ENCODE measurements at regions not wholly inside any gene's neighbourhood (a gene's known extent, or its start where the extent isn't known, plus 50 kb on each side); places are given as distances from the start of the nearest gene placed in this dataset.

GRCh38 chr16:66036184-66036583, 330.3 kb upstream of the CDH5 start:
- Histone ChIP-seq H4K20me1 (ENCODE audit: control insufficient read depth, extremely low read depth, insufficient read depth, low read length) (no peaks in the 10 kb centered on the region), H3K27me3 (ENCODE audit: control insufficient read depth, insufficient read depth, low read length) (no peaks in the 10 kb centered on the region), H2AFZ (ENCODE audit: low read length) (no peak overlapping the region), H3K27ac (ENCODE audit: insufficient read depth, low read length) (no peak overlapping the region), H3K4me1 (ENCODE audit: control insufficient read depth, extremely low read depth, insufficient read depth, low read length) (peaks cover 5% of the 10 kb centered on the region), H3K9ac (ENCODE audit: insufficient read depth, low read length) (no peak overlapping the region), H3K9me3 (ENCODE audit: control insufficient read depth, insufficient read depth, low read depth, low read length) (no peaks in the 10 kb centered on the region), H3K79me2 (ENCODE audit: control insufficient read depth, insufficient read depth, low read length) (no peaks in the 10 kb centered on the region), H3K4me2 (ENCODE audit: extremely low read depth, insufficient read depth, low read length) (no peak overlapping the region), H3K36me3 (ENCODE audit: control insufficient read depth, insufficient read depth, low read length) (no peaks in the 10 kb centered on the region), H3K4me3 (replicated peaks in 1 of 4; ENCODE audit: control extremely low read depth in 1 of 4, insufficient read depth in 1 of 4, low read depth in 3 of 4, low read length in 4 of 4) (no peak overlapping the region)
- DNase-seq (ENCODE audit: low read depth in 2 of 2), result peak in 1 of 2 donors; percentile 29
- TF ChIP-seq CTCF (conservative IDR thresholded peaks at IDR 0.05 in 1 of 2, IDR thresholded peaks at IDR 0.05 in 1 of 2; ENCODE audit: low read depth in 1 of 2, low read length in 2 of 2) (no peak), EZH2 (IDR thresholded peaks at IDR 0.05; ENCODE audit: low read length, missing control alignments) (no peak)

- Histone ChIP-seq H2AFZ (ENCODE audit: low read length) (no peak overlapping the region), H3K79me2 (ENCODE audit: control insufficient read depth, insufficient read depth, low read length) (no peaks in the 10 kb centered on the region), H3K36me3 (ENCODE audit: control insufficient read depth, insufficient read depth, low read length) (no peaks in the 10 kb centered on the region), H3K9ac (ENCODE audit: insufficient read depth, low read length) (no peak overlapping the region), H3K27me3 (ENCODE audit: control insufficient read depth, insufficient read depth, low read length) (no peaks in the 10 kb centered on the region), H3K4me3 (replicated peaks in 1 of 4; ENCODE audit: control extremely low read depth in 1 of 4, insufficient read depth in 1 of 4, low read depth in 3 of 4, low read length in 4 of 4) (no peak overlapping the region), H3K27ac (ENCODE audit: insufficient read depth, low read length) (no peak overlapping the region), H3K4me1 (ENCODE audit: control insufficient read depth, extremely low read depth, insufficient read depth, low read length) (peaks cover 5% of the 10 kb centered on the region), H3K9me3 (ENCODE audit: control insufficient read depth, insufficient read depth, low read depth, low read length) (no peaks in the 10 kb centered on the region), H3K4me2 (ENCODE audit: extremely low read depth, insufficient read depth, low read length) (no peak overlapping the region), H4K20me1 (ENCODE audit: control insufficient read depth, extremely low read depth, insufficient read depth, low read length) (no peaks in the 10 kb centered on the region)
- DNase-seq (ENCODE audit: low read depth in 2 of 2), result peak in 1 of 2 donors; percentile 23
- TF ChIP-seq CTCF (conservative IDR thresholded peaks at IDR 0.05 in 1 of 2, IDR thresholded peaks at IDR 0.05 in 1 of 2; ENCODE audit: low read depth in 1 of 2, low read length in 2 of 2), result no peak
- TF ChIP-seq EZH2 (IDR thresholded peaks at IDR 0.05; ENCODE audit: low read length, missing control alignments), result no peak
Observed at GRCh38 chr16:66035096-66035495, 331.4 kb upstream of the CDH5 start.

- H3K4me1 ChIP-seq (ENCODE audit: control insufficient read depth, extremely low read depth, insufficient read depth, low read length), result peaks cover 19% of the 10 kb centered on the region
Observed at GRCh38 chr16:66032841-66033240, 333.6 kb upstream of the CDH5 start.

More at GRCh38 chr16:66032841-66033240, 333.6 kb upstream of the CDH5 start:
- H3K27me3 ChIP-seq (ENCODE audit: control insufficient read depth, insufficient read depth, low read length), result no peaks in the 10 kb centered on the region
- no peak overlapping the region for H3K4me2 ChIP-seq (ENCODE audit: extremely low read depth, insufficient read depth, low read length)
- H2AFZ ChIP-seq (ENCODE audit: low read length), result no peak overlapping the region
- no peaks in the 10 kb centered on the region for H3K36me3 ChIP-seq (ENCODE audit: control insufficient read depth, insufficient read depth, low read length)
- no peak overlapping the region for H3K9ac ChIP-seq (ENCODE audit: insufficient read depth, low read length)
- H4K20me1 ChIP-seq (ENCODE audit: control insufficient read depth, extremely low read depth, insufficient read depth, low read length), result no peaks in the 10 kb centered on the region
- no peaks in the 10 kb centered on the region for H3K9me3 ChIP-seq (ENCODE audit: control insufficient read depth, insufficient read depth, low read depth, low read length)
- DNase-seq (ENCODE audit: low read depth in 2 of 2), result no peak
- H3K79me2 ChIP-seq (ENCODE audit: control insufficient read depth, insufficient read depth, low read length), result no peaks in the 10 kb centered on the region
- no peak overlapping the region for H3K27ac ChIP-seq (ENCODE audit: insufficient read depth, low read length)
- TF ChIP-seq CTCF (conservative IDR thresholded peaks at IDR 0.05 in 1 of 2, IDR thresholded peaks at IDR 0.05 in 1 of 2; ENCODE audit: low read depth in 1 of 2, low read length in 2 of 2) (no peak), EZH2 (IDR thresholded peaks at IDR 0.05; ENCODE audit: low read length, missing control alignments) (no peak)
- no peak overlapping the region for H3K4me3 ChIP-seq (replicated peaks in 1 of 4; ENCODE audit: control extremely low read depth in 1 of 4, insufficient read depth in 1 of 4, low read depth in 3 of 4, low read length in 4 of 4)
